ENCODE measurements at regions not wholly inside any gene's neighbourhood (a gene's known extent, or its start where the extent isn't known, plus 50 kb on each side); places are given as distances from the start of the nearest gene placed in this dataset.

- H3K27ac ChIP-seq, result no peak overlapping the region
- no peaks in the 10 kb centered on the region for H3K27me3 ChIP-seq (replicated peaks)
- no peak overlapping the region for H3K4me3 ChIP-seq (ENCODE audit: low read depth, low read length)
- in situ Hi-C loops (cut with HindIII; ENCODE audit: low pct_ligation_motif_present, low sequenced_read_pairs), result no loop called here
- no peaks in the 10 kb centered on the region for H3K36me3 ChIP-seq (replicated peaks)
- no peak for DNase-seq
- no peak for TF ChIP-seq CTCF (IDR thresholded peaks at IDR 0.05; ENCODE audit: low read depth, low read length, missing control alignments)
Observed at GRCh38 chr14:56413721-56414120, 165.9 kb upstream of the TMEM260 start.

- no peak for DNase-seq
- in situ Hi-C loops (cut with HindIII; ENCODE audit: low pct_ligation_motif_present, low sequenced_read_pairs), result no loop called here
- no peak overlapping the region for H3K27ac ChIP-seq
- no peaks in the 10 kb centered on the region for H3K27me3 ChIP-seq (replicated peaks)
- H3K4me3 ChIP-seq (ENCODE audit: low read depth, low read length), result no peak overlapping the region
- no peaks in the 10 kb centered on the region for H3K36me3 ChIP-seq (replicated peaks)
- no peak for TF ChIP-seq CTCF (IDR thresholded peaks at IDR 0.05; ENCODE audit: low read depth, low read length, missing control alignments)
Observed at GRCh38 chr14:56414236-56414635, 165.4 kb upstream of the TMEM260 start.

- in situ Hi-C loops (cut with HindIII; ENCODE audit: low pct_ligation_motif_present, low sequenced_read_pairs), result no loop called here
- DNase-seq, result no peak
- H3K27me3 ChIP-seq (replicated peaks), result no peaks in the 10 kb centered on the region
- TF ChIP-seq CTCF (IDR thresholded peaks at IDR 0.05; ENCODE audit: low read depth, low read length, missing control alignments), result no peak
- no peak overlapping the region for H3K27ac ChIP-seq
- H3K4me3 ChIP-seq (ENCODE audit: low read depth, low read length), result no peak overlapping the region
- H3K36me3 ChIP-seq (replicated peaks), result no peaks in the 10 kb centered on the region
Observed at GRCh38 chr14:56416213-56416612, 163.4 kb upstream of the TMEM260 start.

GRCh38 chr14:56417173-56417572, 162.4 kb upstream of the TMEM260 start:
- Histone ChIP-seq H3K27me3 (replicated peaks) (no peaks in the 10 kb centered on the region), H3K4me3 (ENCODE audit: low read depth, low read length) (no peak overlapping the region), H3K27ac (no peak overlapping the region), H3K36me3 (replicated peaks) (no peaks in the 10 kb centered on the region)
- no peak for DNase-seq
- in situ Hi-C loops (cut with HindIII; ENCODE audit: low pct_ligation_motif_present, low sequenced_read_pairs), result no loop called here
- no peak for TF ChIP-seq CTCF (IDR thresholded peaks at IDR 0.05; ENCODE audit: low read depth, low read length, missing control alignments)

GRCh38 chr14:56419750-56420149, 159.8 kb upstream of the TMEM260 start:
- no peak for TF ChIP-seq CTCF (IDR thresholded peaks at IDR 0.05; ENCODE audit: low read depth, low read length, missing control alignments)
- Histone ChIP-seq H3K27me3 (replicated peaks) (no peaks in the 10 kb centered on the region), H3K36me3 (replicated peaks) (no peaks in the 10 kb centered on the region), H3K4me3 (ENCODE audit: low read depth, low read length) (no peak overlapping the region), H3K27ac (no peak overlapping the region)
- in situ Hi-C loops (cut with HindIII; ENCODE audit: low pct_ligation_motif_present, low sequenced_read_pairs), result no loop called here
- DNase-seq, result no peak

GRCh38 chr14:56422221-56422620, 157.4 kb upstream of the TMEM260 start:
- Histone ChIP-seq H3K27me3 (replicated peaks) (no peaks in the 10 kb centered on the region), H3K4me3 (ENCODE audit: low read depth, low read length) (no peak overlapping the region), H3K36me3 (replicated peaks) (no peaks in the 10 kb centered on the region), H3K27ac (no peak overlapping the region)
- in situ Hi-C loops (cut with HindIII; ENCODE audit: low pct_ligation_motif_present, low sequenced_read_pairs), result no loop called here
- DNase-seq, result no peak
- TF ChIP-seq CTCF (IDR thresholded peaks at IDR 0.05; ENCODE audit: low read depth, low read length, missing control alignments), result no peak

Data from brain microvascular endothelial cell (primary cell).